GM06990 (cell line): ENCODE measurements at regions not wholly inside any gene's neighbourhood (a gene's known extent, or its start where the extent isn't known, plus 50 kb on each side); places are given as distances from the start of the nearest gene placed in this dataset.
"Not testable (repeated sequence)": the region's sequence is repeated elsewhere in the genome, so short reads cannot be mapped to it uniquely, and the experiment has no call there.

Experiments used
- DNase-seq: peaks from one replicate; pipeline ENCODE4 v3.0.0-alpha.2; 2011; ENCODE audit not compliant: insufficient read length; ENCODE audit errors: extremely low read depth
- H3K27me3 ChIP-seq: replicated peaks from 2 replicates; pipeline ENCODE4 v1.6.0; 2011; ENCODE audit warnings: low read length; ENCODE audit not compliant: control insufficient read depth, insufficient read depth
- H3K36me3 ChIP-seq: 2 replicates; pipeline ENCODE4 v1.5.1; 2011; ENCODE audit warnings: low read length; ENCODE audit not compliant: control insufficient read depth, insufficient read depth
- H3K4me3 ChIP-seq: replicated peaks from 2 replicates; pipeline ENCODE4 v1.5.1; 2011; ENCODE audit warnings: low read depth, mild to moderate bottlenecking, control low read depth, low read length
- CTCF ChIP-seq: IDR thresholded peaks from 2 replicates; pipeline ENCODE4 v1.5.1; 2011; ENCODE audit warnings: low read length, control low read depth, mild to moderate bottlenecking, inconsistent platforms; ENCODE audit not compliant: insufficient read depth, poor library complexity, severe bottlenecking

- TF ChIP-seq CTCF: no peak
- no peak for DNase-seq
- H3K4me3 ChIP-seq: no peak overlapping the region
- H3K36me3 ChIP-seq: no peaks in the 10 kb centered on the region
- no peaks in the 10 kb centered on the region for H3K27me3 ChIP-seq
These were observed 77.1 kb upstream of the MAN1A1 start for GRCh38 chr6:119426619-119427018.

- Histone ChIP-seq H3K36me3 (no peaks in the 10 kb centered on the region), H3K4me3 (no peak overlapping the region), H3K27me3 (no peaks in the 10 kb centered on the region)
- TF ChIP-seq CTCF: no peak
- no peak for DNase-seq
These were observed 74.4 kb upstream of the MAN1A1 start for GRCh38 chr6:119423996-119424395.

- H3K27me3 ChIP-seq, H3K36me3 ChIP-seq, DNase-seq: not testable (repeated sequence)
These were observed 68.5 kb upstream of the MAN1A1 start for GRCh38 chr6:119418084-119418483.

GRCh38 chr6:119407156-119407555 is 57.6 kb upstream of the MAN1A1 start:
- Histone ChIP-seq H3K27me3 (no peaks in the 10 kb centered on the region), H3K4me3 (no peak overlapping the region), H3K36me3 (no peaks in the 10 kb centered on the region)
- no peak for TF ChIP-seq CTCF
- no peak for DNase-seq

More at GRCh38 chr6:119418084-119418483, 68.5 kb upstream of the MAN1A1 start:
- not testable (repeated sequence) for H3K4me3 ChIP-seq

GRCh38 chr6:119405114-119405513 is 55.6 kb upstream of the MAN1A1 start:
- DNase-seq, H3K4me3 ChIP-seq, H3K27me3 ChIP-seq, H3K36me3 ChIP-seq: not testable (repeated sequence)
